HG03442 (cell line): ENCODE measurements at regions not wholly inside any gene's neighbourhood (a gene's known extent, or its start where the extent isn't known, plus 50 kb on each side); places are given as distances from the start of the nearest gene placed in this dataset.
"Not testable (repeated sequence)": the region's sequence is repeated elsewhere in the genome, so short reads cannot be mapped to it uniquely, and the experiment has no call there.

Experiments used
- ATAC-seq: cut with Tn5 transposase; IDR thresholded peaks from one replicate; pipeline ENCODE4 v1.9.1; 2021; ENCODE audit warnings: mild to moderate bottlenecking, moderate library complexity; ENCODE audit not compliant: unreplicated experiment

GRCh38 chr1:194067772-194068171 is 881.4 kb upstream of the B3GALT2 start:
- no peak for ATAC-seq

DNA sequence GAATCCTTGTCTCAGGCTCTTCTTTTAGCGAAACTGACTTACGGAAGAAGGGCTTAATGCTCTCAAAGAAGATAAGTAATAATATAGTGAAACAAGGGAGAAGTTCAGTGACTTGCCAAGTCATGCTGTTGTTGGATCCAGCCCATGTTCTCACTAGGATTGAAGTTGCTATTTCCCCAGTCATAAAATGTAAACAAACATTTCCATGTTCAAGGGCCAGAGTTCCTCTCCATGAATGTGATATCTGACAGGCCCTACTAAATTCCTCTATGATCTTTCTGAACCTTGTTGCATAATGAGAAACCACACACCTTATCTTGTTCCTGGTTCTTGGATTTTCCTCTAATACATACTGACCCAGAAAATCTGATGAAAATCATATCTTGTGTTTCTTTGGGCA is 876.5 kb upstream of the B3GALT2 start:
- ATAC-seq: no peak

DNA sequence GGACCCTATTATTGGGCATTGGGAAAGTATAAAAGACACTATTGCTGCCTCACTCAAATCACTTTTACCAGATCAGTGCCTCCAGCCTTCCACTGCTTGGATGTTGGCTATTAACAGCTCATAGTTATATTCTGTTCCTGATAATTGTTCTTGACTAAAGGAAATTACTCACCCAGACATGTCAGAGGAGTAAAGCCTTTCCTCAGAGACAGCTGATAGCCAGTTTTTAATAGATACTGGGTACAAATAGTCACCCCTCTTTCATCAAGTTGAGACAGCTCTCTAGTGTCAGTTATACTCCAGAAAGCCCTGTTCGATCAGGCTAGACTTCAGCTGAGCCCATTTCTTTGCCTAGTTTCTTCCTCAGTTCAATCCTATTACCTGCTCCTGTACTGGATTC is 876.1 kb upstream of the B3GALT2 start:
- ATAC-seq: no peak

DNA sequence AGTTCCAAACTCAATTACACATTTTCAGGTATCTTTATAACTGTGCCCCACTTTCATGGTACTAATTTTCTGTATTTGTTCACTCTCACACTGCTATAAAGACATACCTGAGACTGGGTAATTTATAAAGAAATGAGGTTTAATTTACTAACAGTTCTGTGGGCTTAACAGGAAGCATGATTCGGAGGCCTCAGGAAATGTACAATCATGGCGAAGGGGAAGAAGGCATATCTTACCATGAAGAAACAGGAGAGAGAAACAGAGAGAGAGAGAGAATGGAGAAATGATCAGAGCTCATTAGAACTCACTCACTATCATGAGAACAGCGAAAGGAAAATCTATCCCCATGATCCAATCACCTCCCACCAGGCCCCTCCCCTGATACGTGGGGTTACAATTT is 874.1 kb upstream of the B3GALT2 start:
- no peak for ATAC-seq

- not testable (repeated sequence) for ATAC-seq
These were observed 871.9 kb upstream of the B3GALT2 start for GRCh38 chr1:194058268-194058667.

- no peak for ATAC-seq
These were observed 869.8 kb upstream of the B3GALT2 start for GRCh38 chr1:194056169-194056568.

GRCh38 chr1:194055536-194055935 is 869.1 kb upstream of the B3GALT2 start:
- no peak for ATAC-seq

GRCh38 chr1:194052514-194053338 is 866.3 kb upstream of the B3GALT2 start:
- no peak for ATAC-seq

DNA sequence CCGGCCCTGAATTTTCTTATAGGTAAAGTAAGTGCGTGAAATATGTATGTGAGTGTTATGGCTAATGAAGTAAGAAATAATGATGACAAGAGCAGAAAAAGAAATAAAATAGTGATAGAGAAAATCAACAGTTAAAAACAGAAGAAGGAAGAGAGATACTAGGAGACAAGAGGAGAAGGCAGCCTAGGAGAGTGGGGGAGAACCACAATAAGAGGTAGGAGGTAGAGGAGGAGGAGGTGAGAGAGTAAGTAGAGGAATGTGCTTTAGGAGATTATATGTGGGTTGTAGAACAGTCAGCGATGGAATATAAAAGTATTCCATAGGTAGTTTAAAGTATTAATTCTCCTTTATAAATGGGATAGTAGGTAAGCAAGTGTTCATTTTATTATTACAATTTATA is 861.5 kb upstream of the B3GALT2 start:
- ATAC-seq: no peak

GRCh38 chr1:194047206-194047605 is 860.8 kb upstream of the B3GALT2 start:
- no peak for ATAC-seq

- no peak for ATAC-seq
These were observed 859.0 kb upstream of the B3GALT2 start for GRCh38 chr1:194045416-194045815.

DNA sequence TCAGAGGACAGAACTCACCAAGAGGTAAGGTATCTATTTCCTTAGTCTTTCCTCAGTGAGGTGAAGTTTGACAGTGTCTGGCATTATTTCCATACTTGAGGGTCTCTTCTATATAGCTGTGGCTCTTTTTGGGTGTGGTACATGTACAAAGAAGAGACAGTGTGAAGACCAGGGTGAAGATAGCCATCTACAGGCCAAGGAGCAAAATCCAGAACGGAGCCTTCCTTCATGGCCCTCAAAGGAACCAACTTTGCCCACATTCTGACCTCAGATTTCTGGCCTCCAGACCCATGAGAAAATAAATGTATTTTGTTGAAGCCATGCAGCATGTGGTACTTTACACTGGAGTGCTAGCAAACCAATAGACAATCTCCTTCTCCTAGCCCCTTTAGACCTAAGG is 858.5 kb upstream of the B3GALT2 start:
- ATAC-seq: no peak

DNA sequence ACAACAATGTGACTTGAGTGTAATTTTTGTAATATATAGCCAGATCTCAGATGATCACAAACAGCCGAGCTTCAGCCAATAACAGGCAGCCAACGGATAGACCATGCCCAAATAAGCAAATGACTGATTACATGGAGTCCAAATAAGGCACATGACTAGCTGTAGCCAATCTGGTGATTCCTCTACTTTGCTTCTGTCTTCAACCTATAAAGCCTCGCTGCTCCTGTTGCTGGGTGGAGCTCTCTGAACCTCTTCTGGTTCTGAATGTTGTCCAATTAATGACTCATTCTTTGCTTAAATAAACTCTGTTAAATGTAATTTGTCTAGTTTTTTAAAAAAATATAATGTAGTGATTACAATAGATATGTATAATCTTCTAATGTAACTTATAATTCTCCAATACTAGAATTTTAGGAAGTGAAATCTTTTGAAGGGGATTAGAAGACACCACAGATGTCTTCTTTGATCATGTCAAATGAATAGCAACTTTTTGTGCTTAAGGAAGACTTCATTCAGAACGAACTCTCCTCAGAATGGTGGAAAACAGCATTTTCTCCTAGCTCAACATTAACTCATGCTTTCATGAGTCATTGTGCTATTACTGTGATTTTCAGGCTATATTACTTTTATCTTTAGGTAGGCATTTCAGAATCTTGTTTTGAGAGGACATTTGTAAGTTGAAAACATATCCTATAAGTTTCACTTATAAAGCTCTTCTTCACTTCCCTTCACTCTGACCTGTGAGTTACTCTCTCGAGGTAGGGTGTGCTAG is 857.8 kb upstream of the B3GALT2 start:
- no peak for ATAC-seq

DNA sequence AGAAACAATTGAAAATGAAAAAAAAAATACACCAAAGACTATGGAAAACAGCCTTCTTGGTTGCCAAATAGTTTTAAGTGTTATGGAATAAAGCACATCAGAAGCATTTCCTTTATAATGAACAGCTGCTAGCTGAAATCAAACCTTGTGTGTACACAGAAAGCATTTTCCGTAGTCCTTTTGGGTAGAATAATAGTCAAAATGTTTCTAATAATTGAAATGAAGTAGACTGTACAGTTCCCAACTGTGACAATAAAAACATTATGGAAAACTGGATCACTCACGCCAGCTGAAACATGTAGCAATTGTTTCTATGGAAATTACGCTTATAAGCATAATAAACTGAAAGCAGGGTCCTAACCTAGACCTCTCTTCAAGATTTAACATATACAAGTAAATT is 856.3 kb upstream of the B3GALT2 start:
- ATAC-seq: no peak

DNA sequence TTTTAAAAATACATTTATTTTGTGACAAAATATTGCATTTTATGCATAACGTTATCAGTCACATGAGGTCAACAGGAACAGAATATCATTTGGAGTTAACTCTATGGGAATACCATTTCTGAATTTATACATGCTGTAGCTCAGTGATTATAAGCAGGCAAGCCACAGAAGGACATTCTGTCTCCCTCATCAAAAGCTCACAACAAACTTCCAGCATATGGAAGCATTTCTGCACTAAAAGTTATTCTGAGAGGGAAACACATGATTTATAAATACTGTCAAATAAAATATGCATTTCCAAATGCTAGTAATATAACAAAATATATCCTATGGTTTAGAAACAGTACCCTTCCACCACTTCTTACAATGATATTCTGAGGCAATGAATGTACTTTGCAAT is 854.1 kb upstream of the B3GALT2 start:
- no peak for ATAC-seq

DNA sequence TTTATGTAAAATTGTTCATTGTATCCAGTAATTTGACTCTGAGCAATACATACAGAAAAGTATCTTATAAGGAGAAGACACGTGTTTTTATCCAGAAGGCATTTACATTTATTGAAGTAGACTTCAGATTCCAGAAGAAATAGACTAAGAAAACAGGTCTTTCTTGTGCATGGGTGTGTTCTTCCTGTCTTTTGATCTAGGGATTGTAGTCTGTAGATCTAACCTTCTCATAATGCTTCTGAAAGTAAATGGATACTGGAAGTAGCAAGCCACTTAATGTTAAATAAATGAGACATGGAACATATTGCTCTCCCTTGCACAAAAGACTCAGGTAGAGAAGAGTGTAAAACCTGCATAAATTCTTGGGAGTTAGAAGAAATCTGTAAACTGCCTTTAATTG is 853.2 kb upstream of the B3GALT2 start:
- ATAC-seq: no peak

- ATAC-seq: no peak
These were observed 847.2 kb upstream of the B3GALT2 start for GRCh38 chr1:194033646-194034045.

DNA sequence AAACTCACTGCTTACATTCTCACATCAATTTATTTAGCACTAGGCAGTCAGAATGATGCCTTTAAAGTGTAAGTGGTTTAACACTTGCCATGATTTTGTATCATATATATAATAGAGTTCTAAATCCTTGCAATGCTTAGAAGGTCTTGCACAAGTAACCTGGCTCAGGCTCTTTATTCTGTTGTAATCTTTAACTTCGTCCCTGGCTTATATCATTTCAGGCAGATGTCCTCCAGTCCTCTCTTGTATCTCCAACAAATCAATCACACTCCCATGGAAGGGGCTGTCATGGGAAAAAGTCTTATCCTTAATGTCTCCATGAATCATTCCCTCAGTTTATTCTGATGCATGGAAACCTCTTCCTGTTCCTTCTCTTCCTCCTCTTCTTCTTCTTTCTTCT is 841.6 kb upstream of the B3GALT2 start:
- no peak for ATAC-seq

DNA sequence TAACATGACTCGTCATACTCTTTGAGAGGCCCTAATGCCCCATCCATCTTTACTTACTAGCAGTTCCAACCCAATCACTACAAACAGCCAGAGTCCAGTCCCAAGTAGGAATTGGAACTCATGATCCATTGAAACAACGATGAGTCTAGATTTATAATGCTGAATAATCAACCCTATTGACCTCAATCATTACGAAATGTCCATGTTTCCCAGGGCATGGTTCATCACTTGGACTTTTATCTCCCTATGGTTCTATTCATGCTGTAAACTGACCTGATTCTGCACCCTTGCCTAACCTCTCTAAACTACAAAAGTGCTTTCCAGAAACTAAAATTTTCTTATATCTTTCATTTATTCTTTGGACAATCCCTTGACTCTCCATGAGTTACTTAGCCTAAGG is 840.0 kb upstream of the B3GALT2 start:
- ATAC-seq: no peak

DNA sequence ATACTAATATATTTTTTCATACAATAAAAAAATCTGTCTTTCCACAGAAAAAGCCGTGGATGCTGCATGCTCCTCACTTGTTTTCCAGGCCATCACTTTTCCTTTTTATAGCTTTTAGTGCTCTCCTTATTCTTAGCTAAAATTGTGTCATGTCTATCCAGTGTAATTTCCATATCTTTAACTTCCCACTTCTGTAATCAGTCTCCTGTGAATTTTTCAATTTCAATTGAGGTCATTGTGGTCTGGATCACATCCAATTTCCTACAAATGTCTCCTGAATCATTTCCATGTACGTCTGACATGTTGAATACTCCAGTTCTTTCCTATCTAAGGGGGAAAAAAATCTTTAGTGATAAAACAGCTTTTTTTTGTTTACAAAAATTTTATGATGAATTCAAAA is 838.2 kb upstream of the B3GALT2 start:
- no peak for ATAC-seq

DNA sequence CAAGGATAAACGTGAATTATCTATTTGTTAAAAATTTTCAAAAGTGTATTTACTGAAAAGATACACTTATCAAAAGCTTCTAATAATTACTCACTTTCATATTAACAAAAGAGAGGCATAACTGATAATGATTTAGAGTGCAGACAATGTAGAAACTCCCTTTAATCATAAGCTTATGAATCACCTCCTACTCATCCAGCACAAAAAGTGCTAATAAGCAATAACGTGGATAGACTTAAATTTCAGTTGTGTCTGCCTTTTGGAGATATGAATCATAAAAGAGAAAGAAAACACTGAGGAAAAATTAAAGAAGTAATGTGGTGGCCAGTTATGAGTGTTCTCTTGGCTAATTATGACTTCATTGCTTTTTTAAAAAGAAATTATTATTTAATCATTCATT is 827.6 kb upstream of the B3GALT2 start:
- ATAC-seq: no peak

DNA sequence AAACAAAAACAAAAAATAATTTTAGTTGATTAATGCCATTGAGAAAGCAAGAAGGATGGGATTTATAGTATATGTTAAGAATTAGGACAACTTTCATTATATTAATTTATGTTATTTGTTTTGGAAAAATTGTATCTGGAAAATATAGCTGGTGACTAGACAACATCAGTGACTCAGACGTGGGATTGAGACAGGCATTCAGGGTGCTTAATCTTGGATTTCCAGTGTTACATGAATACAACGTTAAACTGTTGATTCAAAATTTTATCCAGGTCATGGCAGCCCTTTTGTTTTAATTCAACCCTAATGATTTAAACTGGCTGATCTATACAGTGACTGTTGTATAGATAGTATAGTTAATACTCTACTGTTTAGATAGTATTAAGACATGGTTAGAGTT is 827.1 kb upstream of the B3GALT2 start:
- no peak for ATAC-seq
